HCT116 (cell line): ENCODE measurements at regions not wholly inside any gene's neighbourhood (a gene's known extent, or its start where the extent isn't known, plus 50 kb on each side); places are given as distances from the start of the nearest gene placed in this dataset.
"Not testable (repeated sequence)": the region's sequence is repeated elsewhere in the genome, so short reads cannot be mapped to it uniquely, and the experiment has no call there.

ENCODE experiments used
- CTCF ChIP-seq, 3 experiments: fragments of 200-600 bp in 1 of 3; sonication (generic) in 1 of 3; IDR thresholded peaks in 2 of 3; conservative IDR thresholded peaks in 1 of 3; 2 replicates each; pipeline ENCODE4 v1.5.1; 2012 to 2017; ENCODE audit warnings: low read depth in 2 of 3, low read length in 2 of 3, antibody characterized with exemption in 1 of 3, borderline replicate concordance in 1 of 3, control low read depth in 1 of 3, mild to moderate bottlenecking in 1 of 3, mixed read lengths in 1 of 3, mixed run types in 1 of 3, moderate library complexity in 1 of 3; ENCODE audit not compliant: insufficient read depth in 1 of 3
- POLR2A ChIP-seq: IDR thresholded peaks from 2 replicates; pipeline ENCODE4 v1.7.0; 2011; ENCODE audit warnings: borderline replicate concordance; ENCODE audit not compliant: insufficient read depth, insufficient read length; ENCODE audit errors: extremely low read depth
- POLR2AphosphoS5 ChIP-seq: IDR thresholded peaks from 2 replicates; pipeline ENCODE4 v1.6.1; 2011; ENCODE audit warnings: mild to moderate bottlenecking, low read depth, low read length, moderate library complexity
- RAD21 ChIP-seq: IDR thresholded peaks from 2 replicates; pipeline ENCODE4 v1.6.1; 2012; ENCODE audit warnings: low read depth, mild to moderate bottlenecking
- ZNF274 ChIP-seq: fragments of 200-500 bp; sonication (Bioruptor generic); IDR thresholded peaks from 2 replicates; pipeline ENCODE4 v1.6.1; 2014; ENCODE audit warnings: mild to moderate bottlenecking, low read depth, low read length, inconsistent platforms

- not testable (repeated sequence) for TF ChIP-seq POLR2AphosphoS5; RAD21; CTCF (IDR thresholded peaks at IDR 0.05 in 2 of 3, conservative IDR thresholded peaks at IDR 0.05 in 1 of 3; ENCODE audit: borderline replicate concordance in 1 of 3, insufficient read depth in 1 of 3, low read depth in 2 of 3, low read length in 2 of 3); POLR2A; ZNF274
Observed at GRCh38 chr14:82691191-82691590, 1157.5 kb upstream of the SEL1L start.
